Spleen (tissue), 7 donors: ENCODE measurements at regions not wholly inside any gene's neighbourhood (a gene's known extent, or its start where the extent isn't known, plus 50 kb on each side); places are given as distances from the start of the nearest gene placed in this dataset.

Source experiments
- CTCF ChIP-seq, 11 experiments: fragments of 200-600 bp in 7 of 11; fragments of 450-650 bp in 4 of 11; sonication (generic) in 4 of 11; IDR thresholded peaks in 8 of 11; conservative IDR thresholded peaks in 3 of 11; 1 replicate in 7 of 11; 2 replicates in 4 of 11; pipeline versions ENCODE4 v1.4.0 to v1.8.0; 2016 to 2021; ENCODE audit warnings: antibody characterized with exemption in 11 of 11, inconsistent platforms in 4 of 11, mild to moderate bottlenecking in 1 of 11
- POLR2A ChIP-seq, 3 donors: fragments of 450-650 bp; IDR thresholded peaks; one replicate each; pipeline ENCODE4 v1.5.1; 2017; ENCODE audit warnings: antibody characterized with exemption in 3 of 3, mild to moderate bottlenecking in 1 of 3
- POLR2AphosphoS5 ChIP-seq, 3 donors: sonication (generic); formaldehyde crosslinking; IDR thresholded peaks; one replicate each; pipeline ENCODE4 v1.5.1; 2017; ENCODE audit warnings: antibody characterized with exemption in 3 of 3
- donor health status: DM: no; HTN: no; CAD: no; lungs with moderate emphysema.
- donor health status: DM: no; HTN: no; CAD: no.
- donor health status: DM: no; HTN: no; CAD: no.

- TF ChIP-seq CTCF (IDR thresholded peaks at IDR 0.05 in 8 of 11, conservative IDR thresholded peaks at IDR 0.05 in 3 of 11) (no peak), POLR2A (IDR thresholded peaks at IDR 0.05) (no peak), POLR2AphosphoS5 (IDR thresholded peaks at IDR 0.05) (no peak)
These were observed 327.7 kb upstream of the KAZN start for GRCh38 chr1:14270821-14271220.
